Mesodermal cell (in vitro differentiated cells): ENCODE measurements at regions not wholly inside any gene's neighbourhood (a gene's known extent, or its start where the extent isn't known, plus 50 kb on each side); places are given as distances from the start of the nearest gene placed in this dataset.

Experiments
- H3K27ac ChIP-seq: 2 replicates; pipeline ENCODE4 v1.7.0; 2013; ENCODE audit warnings: mild to moderate bottlenecking, low read depth, low read length, moderate library complexity; ENCODE audit not compliant: severe bottlenecking
- H3K36me3 ChIP-seq: 2 replicates; pipeline ENCODE4 v1.7.1; 2013; ENCODE audit warnings: mild to moderate bottlenecking, low read length, moderate library complexity; ENCODE audit not compliant: control insufficient read depth, insufficient read depth
- H3K4me1 ChIP-seq: one replicate; pipeline ENCODE4 v1.7.1; 2013; ENCODE audit warnings: mild to moderate bottlenecking, low read length; ENCODE audit not compliant: insufficient read depth, control insufficient read depth, poor library complexity, severe bottlenecking
- H3K4me3 ChIP-seq: 2 replicates; pipeline ENCODE4 v1.7.0; 2013; ENCODE audit warnings: low read length, control low read depth, mild to moderate bottlenecking; ENCODE audit not compliant: insufficient read depth, poor library complexity, severe bottlenecking; ENCODE audit errors: extremely low read depth
- H3K9me3 ChIP-seq: 2 replicates; pipeline ENCODE4 v1.7.1; 2013; ENCODE audit warnings: mild to moderate bottlenecking, low read length, moderate library complexity; ENCODE audit not compliant: control insufficient read depth
- WGBS, 2 experiments: methylation state at CpG; one replicate each; pipeline ENCODE4 v1.1.5; 2013; ENCODE audit warnings: missing lambda C conversion rate in 2 of 2; ENCODE audit not compliant: insufficient coverage in 2 of 2; 5-methylcytosine and 5-hydroxymethylcytosine counted together

- H3K4me1 ChIP-seq: peaks cover 13% of the 10 kb centered on the region
- no peak overlapping the region for H3K4me3 ChIP-seq
- no peaks in the 10 kb centered on the region for H3K9me3 ChIP-seq
- H3K27ac ChIP-seq: no peak overlapping the region
- 66 to 80% methylated on average over 3 to 4 of the region's 4 CpGs for WGBS, 2 experiments
- no peaks in the 10 kb centered on the region for H3K36me3 ChIP-seq
These were observed 487.6 kb downstream of the GLRX3 start for GRCh38 chr10:130623680-130624267.

DNA sequence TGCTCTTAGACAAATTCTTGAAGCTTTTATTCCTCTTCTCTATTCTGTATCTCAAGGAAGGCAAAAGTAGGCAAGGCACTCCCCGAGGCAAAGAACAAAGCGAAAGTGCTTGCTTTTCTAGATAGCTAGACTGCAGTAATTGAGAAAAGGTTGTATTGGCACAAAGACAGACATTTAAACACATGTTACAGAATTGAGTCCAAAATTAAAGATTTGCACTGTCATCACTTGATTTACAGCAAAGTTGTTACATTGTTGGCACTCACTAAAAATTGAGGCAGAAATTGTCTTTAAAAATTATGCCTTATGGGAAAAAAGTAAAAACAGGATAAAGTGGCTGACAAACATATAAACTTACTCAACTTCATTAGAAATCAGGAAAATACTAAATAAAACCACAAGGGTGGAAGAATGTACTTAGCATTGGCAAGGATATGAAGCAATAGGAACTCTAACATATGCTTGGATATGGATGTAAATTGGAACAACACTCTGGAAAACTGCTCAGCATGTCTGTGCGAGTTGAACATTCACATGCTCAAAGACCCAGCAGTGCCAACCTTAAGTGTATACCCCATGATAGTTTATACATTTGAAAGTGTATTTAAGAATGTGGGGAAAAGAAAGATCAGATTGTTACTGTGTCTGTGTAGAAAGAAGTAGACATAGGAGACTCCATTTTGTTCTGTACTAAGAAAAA, 491.3 kb downstream of the GLRX3 start:
- WGBS, 2 experiments: 92% methylated on average over 1 of the region's 3 CpGs; no CpG with 5 or more reads in 1 of the 2 experiments

GRCh38 chr10:130630135-130630534, 493.9 kb downstream of the GLRX3 start:
- WGBS, 2 experiments: 96% methylated on average over 2 of the region's 2 CpGs; no CpG with 5 or more reads in 1 of the 2 experiments
- H3K36me3 ChIP-seq: no peaks in the 10 kb centered on the region
- peaks cover 6% of the 10 kb centered on the region for H3K4me1 ChIP-seq
- no peak overlapping the region for H3K4me3 ChIP-seq
- no peak overlapping the region for H3K27ac ChIP-seq
- no peaks in the 10 kb centered on the region for H3K9me3 ChIP-seq

More for the DNA sequence above, 491.3 kb downstream of the GLRX3 start:
- Histone ChIP-seq H3K9me3 (no peaks in the 10 kb centered on the region), H3K36me3 (no peaks in the 10 kb centered on the region), H3K27ac (no peak overlapping the region), H3K4me1 (peaks cover 6% of the 10 kb centered on the region), H3K4me3 (no peak overlapping the region)

DNA sequence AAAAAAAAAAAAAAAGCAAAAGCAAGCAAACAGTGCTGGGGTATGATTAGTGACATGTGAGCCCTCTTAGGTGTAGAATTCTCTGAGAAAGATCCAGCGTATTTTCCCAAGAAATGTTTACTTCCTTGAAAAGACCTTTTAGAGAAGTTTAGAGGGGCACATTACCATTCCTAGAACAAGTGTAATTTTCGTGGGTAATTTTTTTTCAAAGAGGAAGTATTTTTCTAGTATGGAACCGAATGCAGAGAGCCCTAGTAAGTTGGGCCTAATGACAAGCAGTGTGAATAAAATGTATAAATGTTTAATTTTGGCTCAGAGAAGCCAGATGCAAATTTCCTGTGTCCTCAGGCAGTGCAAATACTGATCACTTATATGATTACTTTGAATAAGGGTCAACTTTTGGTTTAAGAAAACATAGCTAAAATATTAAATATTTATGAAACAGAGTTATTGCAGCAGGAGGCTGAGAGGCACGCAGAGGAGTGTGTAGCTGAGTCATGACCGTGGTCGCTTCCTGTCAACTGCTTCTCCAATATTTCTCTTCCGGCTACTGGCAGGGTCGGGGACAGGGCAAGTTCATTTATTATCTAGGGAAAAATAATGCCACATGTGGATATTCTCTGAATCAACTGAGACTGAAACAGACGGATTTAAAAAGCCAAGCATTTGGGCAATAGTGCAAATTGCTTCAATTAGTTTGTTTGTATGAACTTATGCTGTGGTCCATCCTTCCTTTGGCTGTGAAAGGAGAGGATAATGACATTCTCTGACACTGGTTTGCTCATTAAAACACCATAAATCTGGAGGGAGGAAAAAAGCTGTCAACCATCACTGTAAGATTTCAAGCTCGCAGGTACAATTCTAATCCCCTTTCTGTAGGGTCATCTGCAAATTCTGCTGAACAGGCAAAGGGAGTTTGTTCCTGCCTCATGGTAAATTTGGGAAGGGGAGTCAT, 495.2 kb downstream of the GLRX3 start:
- Histone ChIP-seq H3K9me3 (no peaks in the 10 kb centered on the region), H3K27ac (no peak overlapping the region), H3K36me3 (no peaks in the 10 kb centered on the region), H3K4me1 (peaks cover 6% of the 10 kb centered on the region), H3K4me3 (no peak overlapping the region)
- WGBS, 2 experiments: 77 to 80% methylated on average over 4 to 9 of the region's 10 CpGs

DNA sequence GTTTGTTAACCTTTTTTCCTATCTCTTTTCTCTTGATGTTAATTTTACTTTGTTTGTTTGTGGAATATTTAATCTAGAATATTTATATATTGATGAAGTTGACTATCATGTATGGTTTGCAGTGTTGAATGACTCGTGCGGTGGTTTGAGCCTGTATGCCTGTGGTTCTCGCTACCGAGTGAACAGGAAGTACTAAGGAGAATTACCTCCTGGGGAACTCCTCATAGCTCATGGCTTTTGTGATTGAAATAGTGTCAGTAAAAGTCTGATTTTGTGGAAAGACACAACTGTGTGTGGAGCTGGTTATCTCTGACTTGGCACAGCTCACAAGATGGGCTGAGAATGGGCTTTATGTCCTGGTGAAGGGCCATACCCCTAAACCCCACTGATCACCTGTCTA, 498.6 kb downstream of the GLRX3 start:
- Histone ChIP-seq H3K9me3 (no peaks in the 10 kb centered on the region), H3K36me3 (no peaks in the 10 kb centered on the region), H3K4me1 (peaks cover 6% of the 10 kb centered on the region), H3K27ac (no peak overlapping the region), H3K4me3 (no peak overlapping the region)
- WGBS, 2 experiments: 87 to 95% methylated on average over 4 of the region's 4 CpGs

GRCh38 chr10:130635528-130635927, 499.3 kb downstream of the GLRX3 start:
- H3K4me3 ChIP-seq: no peak overlapping the region
- WGBS, 2 experiments: 82 to 85% methylated on average over 8 to 9 of the region's 9 CpGs
- H3K27ac ChIP-seq: no peak overlapping the region
- no peaks in the 10 kb centered on the region for H3K36me3 ChIP-seq
- H3K4me1 ChIP-seq: peaks cover 6% of the 10 kb centered on the region
- no peaks in the 10 kb centered on the region for H3K9me3 ChIP-seq

DNA sequence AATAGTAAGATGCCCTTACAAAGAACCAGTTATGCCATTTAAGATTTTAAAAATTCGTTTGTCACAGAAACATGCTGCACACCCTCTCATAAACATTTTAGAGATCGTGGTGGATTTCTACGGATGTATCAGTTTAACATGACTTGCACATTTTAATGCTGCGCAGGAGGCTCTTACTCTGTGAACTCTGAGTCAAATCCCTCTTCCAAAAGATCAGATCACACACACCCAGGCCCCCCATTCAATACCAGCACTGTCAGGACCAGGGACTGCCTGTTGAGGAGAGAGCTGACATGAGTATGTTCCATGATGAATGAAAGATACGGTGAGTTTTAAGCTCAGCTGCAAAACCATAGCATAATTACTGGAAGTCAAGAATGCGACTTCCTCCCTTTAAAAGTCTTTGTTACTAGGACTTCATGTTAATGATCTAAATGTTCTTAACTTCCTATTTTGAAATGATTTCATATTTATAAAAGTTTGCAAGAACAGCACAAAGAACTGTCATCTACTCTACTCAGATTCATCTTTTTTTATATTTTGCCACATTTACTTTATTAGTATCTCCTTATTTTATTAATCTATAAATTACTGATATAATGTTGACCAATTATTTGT, 500.2 kb downstream of the GLRX3 start:
- H3K27ac ChIP-seq: no peak overlapping the region
- H3K4me3 ChIP-seq: no peak overlapping the region
- 93 to 100% methylated on average over 2 of the region's 6 CpGs for WGBS, 2 experiments
- peaks cover 2% of the 10 kb centered on the region for H3K4me1 ChIP-seq
- H3K9me3 ChIP-seq: no peaks in the 10 kb centered on the region
- no peaks in the 10 kb centered on the region for H3K36me3 ChIP-seq

DNA sequence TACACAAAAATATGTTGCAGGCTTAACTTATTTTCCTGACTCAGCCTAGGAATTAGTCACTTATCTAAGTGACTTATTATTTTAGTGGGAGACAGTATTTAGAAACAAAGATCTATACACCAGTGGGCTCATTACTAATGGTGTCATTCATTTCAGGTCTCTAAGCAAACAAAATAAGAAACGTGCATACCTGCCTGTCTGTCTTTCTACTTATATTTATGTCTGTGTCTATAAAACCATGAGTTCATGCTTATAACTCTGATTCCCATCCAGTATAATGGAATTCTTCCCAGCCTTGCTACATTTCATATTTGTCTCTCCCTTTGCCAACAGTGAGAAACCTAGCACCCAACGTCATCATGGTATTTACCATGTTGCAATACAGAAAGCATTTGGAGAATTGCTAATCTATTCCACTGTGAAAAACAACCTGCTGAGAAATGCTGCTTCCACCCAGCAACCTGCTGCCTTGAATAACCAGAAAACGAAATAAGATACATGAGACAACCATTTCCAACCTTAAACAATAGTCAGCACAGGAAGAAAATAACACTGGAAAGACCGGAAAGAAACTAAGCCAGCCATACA, 501.0 kb downstream of the GLRX3 start:
- no peak overlapping the region for H3K27ac ChIP-seq
- H3K4me1 ChIP-seq: no peaks in the 10 kb centered on the region
- WGBS, 2 experiments: 53 to 56% methylated on average over 2 to 3 of the region's 4 CpGs
- no peak overlapping the region for H3K4me3 ChIP-seq
- H3K9me3 ChIP-seq: no peaks in the 10 kb centered on the region
- no peaks in the 10 kb centered on the region for H3K36me3 ChIP-seq

DNA sequence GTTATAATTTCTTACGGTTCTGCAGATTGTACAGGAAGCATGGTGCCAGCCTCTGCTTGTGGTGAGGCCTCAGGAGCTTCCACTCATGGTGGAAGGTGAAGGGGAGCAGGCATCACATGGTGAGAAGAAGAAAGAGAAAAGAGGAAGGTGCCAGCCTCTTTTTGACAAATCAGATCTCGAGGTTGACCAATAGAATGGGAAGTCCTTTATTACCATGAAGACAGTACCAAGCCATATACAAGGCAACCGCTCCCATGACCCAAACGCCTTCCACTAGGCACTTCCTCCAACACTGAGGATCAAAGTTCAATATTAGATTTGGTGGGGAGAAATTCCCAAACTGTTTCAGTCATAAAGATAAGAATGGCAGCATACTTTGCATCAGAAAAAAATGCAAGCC, 502.8 kb downstream of the GLRX3 start:
- H3K4me1 ChIP-seq: no peaks in the 10 kb centered on the region
- no peaks in the 10 kb centered on the region for H3K9me3 ChIP-seq
- H3K4me3 ChIP-seq: no peak overlapping the region
- WGBS, 2 experiments: 100% methylated on average over 1 of the region's 4 CpGs
- no peak overlapping the region for H3K27ac ChIP-seq
- no peaks in the 10 kb centered on the region for H3K36me3 ChIP-seq

DNA sequence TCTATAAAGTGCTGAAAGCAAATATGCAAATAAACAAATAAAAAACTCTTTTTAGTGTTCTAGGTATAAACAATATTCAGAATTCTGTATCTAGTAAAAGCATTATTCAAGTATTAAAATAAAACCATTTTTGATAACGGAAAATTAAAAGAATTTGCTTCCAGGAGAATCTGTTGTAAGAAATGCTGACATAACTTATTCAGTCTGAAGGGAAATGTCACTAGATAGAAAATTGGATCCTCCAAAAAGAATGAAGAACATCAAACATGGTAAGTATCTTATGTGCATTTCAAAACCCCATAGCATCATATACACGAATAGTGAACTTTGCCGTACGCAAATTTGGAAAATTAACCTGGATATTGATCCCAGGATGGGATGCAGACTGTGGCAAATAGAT, 506.7 kb downstream of the GLRX3 start:
- Histone ChIP-seq H3K4me1 (no peaks in the 10 kb centered on the region), H3K27ac (no peak overlapping the region), H3K36me3 (no peaks in the 10 kb centered on the region), H3K9me3 (no peaks in the 10 kb centered on the region), H3K4me3 (no peak overlapping the region)
- WGBS, 2 experiments: 100% methylated on average over 3 of the region's 4 CpGs
